Endothelial cell of umbilical vein (primary cell): ENCODE measurements at regions not wholly inside any gene's neighbourhood (a gene's known extent, or its start where the extent isn't known, plus 50 kb on each side); places are given as distances from the start of the nearest gene placed in this dataset.
"Not testable (repeated sequence)": the region's sequence is repeated elsewhere in the genome, so short reads cannot be mapped to it uniquely, and the experiment has no call there.

Experiments
- BruUV-seq: library from RNA; stranded (reverse); fragments of 400-500 nt; replicated peaks from 2 replicates; lab custom pipeline; 2021; lab: Mats Ljungman, UMichigan
- CTCF ChIA-PET: fragments of 300-600, 350-600 bp; sonication (Branson Sonifier 250); formaldehyde crosslinking; loops from one replicate; lab custom pipeline; 2021; ENCODE audit warnings: antibody characterized with exemption, inconsistent platforms; lab: Charles Lee
- POLR2A ChIA-PET: fragments of 300-600, 350-600 bp; sonication (Branson Sonifier 250); formaldehyde crosslinking; loops from one replicate; lab custom pipeline; 2021; ENCODE audit warnings: antibody characterized with exemption, inconsistent platforms; lab: Charles Lee
- DNase-seq: peaks from one replicate; pipeline ENCODE4 v3.0.0-alpha.2; 2011; ENCODE audit warnings: low read depth, low spot score
- FAIRE-seq: peaks from 2 replicates; lab custom pipeline; 2011; peaks lifted over from hg19 to GRCh38; lab: Jason Lieb, UNC
- H2AFZ ChIP-seq: 2 replicates; pipeline ENCODE4 v1.6.0; 2012; ENCODE audit warnings: low read depth, low read length, control low read depth, inconsistent platforms
- H3K27ac ChIP-seq: 2 replicates; pipeline ENCODE4 v1.5.1; 2011; ENCODE audit warnings: low read depth, mild to moderate bottlenecking, control low read depth, low read length, moderate library complexity; ENCODE audit not compliant: insufficient read depth
- H3K27me3 ChIP-seq, 2 experiments: 2 replicates each; pipeline versions ENCODE4 v1.6.0 to v1.6.1; 2011; ENCODE audit warnings: low read length in 2 of 2, mixed read lengths in 1 of 2; ENCODE audit not compliant: control insufficient read depth in 2 of 2, insufficient read depth in 2 of 2
- H3K36me3 ChIP-seq, 2 experiments: 2 replicates in 1 of 2; 3 replicates in 1 of 2; pipeline ENCODE4 v1.5.1; 2011; ENCODE audit warnings: low read length in 2 of 2, mild to moderate bottlenecking in 1 of 2, moderate library complexity in 1 of 2; ENCODE audit not compliant: control insufficient read depth in 2 of 2, insufficient read depth in 2 of 2; ENCODE audit errors: extremely low read depth in 1 of 2
- H3K4me1 ChIP-seq: 3 replicates; pipeline ENCODE4 v1.5.1; 2011; ENCODE audit warnings: mild to moderate bottlenecking, low read length; ENCODE audit not compliant: control insufficient read depth, insufficient read depth; ENCODE audit errors: extremely low read depth
- H3K4me2 ChIP-seq: 2 replicates; pipeline ENCODE4 v1.6.1; 2011; ENCODE audit warnings: low read length, control low read depth, mixed read lengths; ENCODE audit not compliant: insufficient read depth
- H3K4me3 ChIP-seq, 3 experiments: fragments of 200-600 bp in 1 of 3; sonication (generic), shearing (Covaris generic) in 1 of 3; replicated peaks in 1 of 3; 2 replicates each; pipeline ENCODE4 v1.5.1; 2011 to 2016; ENCODE audit warnings: control low read depth in 3 of 3, low read length in 3 of 3, mild to moderate bottlenecking in 2 of 3, inconsistent platforms in 1 of 3, low read depth in 1 of 3, moderate library complexity in 1 of 3; ENCODE audit not compliant: insufficient read depth in 1 of 3
- H3K79me2 ChIP-seq: 2 replicates; pipeline ENCODE4 v1.6.0; 2012; ENCODE audit warnings: low read length, inconsistent platforms; ENCODE audit not compliant: control insufficient read depth, insufficient read depth
- H3K9ac ChIP-seq: replicated peaks from 2 replicates; pipeline ENCODE3; 2011; ENCODE audit warnings: low read length, control low read depth; ENCODE audit not compliant: insufficient read depth; ENCODE audit errors: extremely low read depth
- H3K9me1 ChIP-seq: replicated peaks from 3 replicates; pipeline ENCODE4 v1.6.0; 2011; ENCODE audit warnings: mild to moderate bottlenecking, low read length; ENCODE audit not compliant: control insufficient read depth, insufficient read depth; ENCODE audit errors: extremely low read depth
- H3K9me3 ChIP-seq: replicated peaks from 2 replicates; pipeline ENCODE4 v1.5.1; 2012; ENCODE audit warnings: low read length, inconsistent platforms; ENCODE audit not compliant: control insufficient read depth, insufficient read depth
- H4K20me1 ChIP-seq: replicated peaks from 2 replicates; pipeline ENCODE3; 2011; ENCODE audit warnings: mild to moderate bottlenecking, low read length; ENCODE audit not compliant: control insufficient read depth, insufficient read depth; ENCODE audit errors: extremely low read depth
- CTCF ChIP-seq, 2 donors: IDR thresholded peaks; 1 replicate in 1 of 2; 2 replicates in 1 of 2; pipeline ENCODE4 v1.5.1; 2011; ENCODE audit warnings: low read length in 2 of 2, mild to moderate bottlenecking in 2 of 2, moderate library complexity in 2 of 2, control low read depth in 1 of 2, inconsistent platforms in 1 of 2, low read depth in 1 of 2; ENCODE audit not compliant: insufficient read depth in 1 of 2; ENCODE audit errors: extremely low read depth in 1 of 2
- EZH2 ChIP-seq: IDR thresholded peaks from 2 replicates; pipeline ENCODE4 v1.6.1; 2012; ENCODE audit warnings: borderline replicate concordance, low read depth, mild to moderate bottlenecking, moderate library complexity, low read length, inconsistent platforms; ENCODE audit not compliant: severe bottlenecking
- FOS ChIP-seq: IDR thresholded peaks from 2 replicates; pipeline ENCODE4 v1.6.1; 2011; ENCODE audit warnings: mild to moderate bottlenecking, low read length, moderate library complexity, borderline replicate concordance; ENCODE audit not compliant: insufficient read depth
- GATA2 ChIP-seq: IDR thresholded peaks from 2 replicates; pipeline ENCODE4 v1.7.0; 2011; ENCODE audit warnings: low read depth, mild to moderate bottlenecking, moderate library complexity, mixed read lengths, low read length; ENCODE audit not compliant: insufficient read length, insufficient read depth
- JUN ChIP-seq: IDR thresholded peaks from 2 replicates; pipeline ENCODE4 v1.6.1; 2011; ENCODE audit warnings: borderline replicate concordance, low read depth; ENCODE audit not compliant: insufficient read length, insufficient read depth
- MYC ChIP-seq: IDR thresholded peaks from one replicate; pipeline ENCODE4 v1.6.1; 2011; ENCODE audit warnings: mild to moderate bottlenecking, low read depth, low read length
- POLR2A ChIP-seq: IDR thresholded peaks from 2 replicates; pipeline ENCODE4 v1.6.1; 2012; ENCODE audit warnings: low read depth, mild to moderate bottlenecking, control low read depth, low read length
- dilution Hi-C: fragments of 300-500 bp; cut with MboI; formaldehyde crosslinking; loops from one replicate; pipeline ENCODE4 v1.15.0; 2019; ENCODE audit warnings: low sequenced_read_pairs; ENCODE audit not compliant: extremely low pct_ligation_motif_present
- intact Hi-C: fragments of 100-400 bp; cut with micrococcal nuclease; formaldehyde crosslinking; loops from one replicate; pipeline ENCODE4 v1.10.0; 2022
- TF ChIP-seq, protein P1 (sequence below): IDR thresholded peaks from 2 replicates; pipeline ENCODE4 v1.6.1; 2011; ENCODE audit not compliant: insufficient read depth, insufficient read length

- intact Hi-C loops (no loop called here), dilution Hi-C loops (no loop called here)
- Histone ChIP-seq H3K36me3 (no peaks in the 10 kb centered on the region), H3K27ac (no peak overlapping the region), H3K79me2 (no peaks in the 10 kb centered on the region), H3K9me3 (no peaks in the 10 kb centered on the region), H3K9ac (no peak overlapping the region), H3K9me1 (no peaks in the 10 kb centered on the region), H3K4me2 (no peak overlapping the region), H4K20me1 (no peaks in the 10 kb centered on the region), H3K27me3 (peaks cover 0 to 2% of the 10 kb centered on the region in 2 experiments), H3K4me1 (no peaks in the 10 kb centered on the region), H2AFZ (no peak overlapping the region), H3K4me3 (no peak overlapping the region)
- TF ChIP-seq JUN (no peak), EZH2 (no peak), CTCF (IDR thresholded peaks at IDR 0.05; ENCODE audit: extremely low read depth in 1 of 2, insufficient read depth in 1 of 2, low read depth in 1 of 2, low read length in 2 of 2) (no peak), GATA2 (no peak), FOS (no peak), MYC (no peak), POLR2A (no peak)
- TF ChIP-seq, protein P1, sequence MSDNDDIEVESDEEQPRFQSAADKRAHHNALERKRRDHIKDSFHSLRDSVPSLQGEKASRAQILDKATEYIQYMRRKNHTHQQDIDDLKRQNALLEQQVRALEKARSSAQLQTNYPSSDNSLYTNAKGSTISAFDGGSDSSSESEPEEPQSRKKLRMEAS, result no peak
- no TSS peak for BruUV-seq
- CTCF ChIA-PET, result interaction anchor here (1.6 to 7.9 kb wide), 4 partner anchors 13 to 300 kb away, joined by 3 to 57 read pairs (median 28); partner anchors contain the start of gene ITGA8
- POLR2A ChIA-PET, result no interaction called here
- FAIRE-seq (no peak), DNase-seq (no peak)
Observed at GRCh38 chr10:15426115-15426514, 55.0 kb upstream of the FAM171A1 start.

GRCh38 chr10:15421875-15422274 lies 50.8 kb upstream of the FAM171A1 start:
- dilution Hi-C loops, result not testable (repeated sequence)

More at GRCh38 chr10:15421875-15422274, 50.8 kb upstream of the FAM171A1 start:
- BruUV-seq, H3K27ac ChIP-seq, H3K9me1 ChIP-seq, H3K9me3 ChIP-seq, H3K36me3 ChIP-seq, H3K4me3 ChIP-seq, H3K27me3 ChIP-seq, H3K4me2 ChIP-seq, FAIRE-seq, DNase-seq, H4K20me1 ChIP-seq, H3K79me2 ChIP-seq, H2AFZ ChIP-seq, POLR2A ChIA-PET, intact Hi-C loops, H3K9ac ChIP-seq, H3K4me1 ChIP-seq: not testable (repeated sequence)
- CTCF ChIA-PET, result interaction anchor here (0.9 to 1.2 kb wide), 2 partner anchors 11 to 51 kb away, joined by 3 to 5 read pairs; partner anchors contain the start of gene FAM171A1
